22Rv1 (cell line): ENCODE measurements at regions not wholly inside any gene's neighbourhood (a gene's known extent, or its start where the extent isn't known, plus 50 kb on each side); places are given as distances from the start of the nearest gene placed in this dataset.

Experiments used
- H3K27ac ChIP-seq: fragments of 450-650 bp; 2 replicates; pipeline ENCODE4 v1.5.1; 2017
- CTCF ChIP-seq: fragments of 450-650 bp; IDR thresholded peaks from 2 replicates; pipeline ENCODE4 v1.5.1; 2017; ENCODE audit warnings: mild to moderate bottlenecking
- ZFX ChIP-seq: fragments of 450-650 bp; IDR thresholded peaks from 2 replicates; pipeline ENCODE4 v1.6.1; 2017; ENCODE audit warnings: antibody characterized with exemption, borderline replicate concordance

DNA sequence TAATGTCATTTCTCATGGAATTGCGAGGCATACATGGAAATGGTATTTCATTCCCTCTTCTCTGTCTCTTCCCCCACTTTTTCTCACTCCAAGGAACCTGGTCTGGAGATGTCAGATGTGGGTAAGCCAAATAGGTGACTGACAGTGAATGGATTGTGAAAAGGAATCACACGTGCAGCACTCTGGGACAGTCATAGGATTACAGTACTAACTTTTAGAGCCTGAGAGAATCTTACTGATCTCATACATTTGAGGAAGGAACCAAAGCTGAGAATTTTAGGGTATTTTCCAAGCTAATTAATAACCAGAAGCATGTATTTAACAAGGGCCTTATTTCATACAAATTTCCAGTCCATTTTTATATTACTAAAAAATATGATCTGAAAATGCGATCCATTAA lies 58.1 kb upstream of the ERBB4 start:
- no peak for TF ChIP-seq CTCF
- TF ChIP-seq ZFX, result no peak
- no peak overlapping the region for H3K27ac ChIP-seq

- TF ChIP-seq CTCF (no peak), ZFX (no peak)
- H3K27ac ChIP-seq, result no peak overlapping the region
Observed at GRCh38 chr2:212596276-212596675, 57.7 kb upstream of the ERBB4 start.

- H3K27ac ChIP-seq, result no peak overlapping the region
- TF ChIP-seq ZFX, result no peak
- peak; percentile 73 for TF ChIP-seq CTCF
Observed at GRCh38 chr2:212595036-212595654, 56.5 kb upstream of the ERBB4 start.

DNA sequence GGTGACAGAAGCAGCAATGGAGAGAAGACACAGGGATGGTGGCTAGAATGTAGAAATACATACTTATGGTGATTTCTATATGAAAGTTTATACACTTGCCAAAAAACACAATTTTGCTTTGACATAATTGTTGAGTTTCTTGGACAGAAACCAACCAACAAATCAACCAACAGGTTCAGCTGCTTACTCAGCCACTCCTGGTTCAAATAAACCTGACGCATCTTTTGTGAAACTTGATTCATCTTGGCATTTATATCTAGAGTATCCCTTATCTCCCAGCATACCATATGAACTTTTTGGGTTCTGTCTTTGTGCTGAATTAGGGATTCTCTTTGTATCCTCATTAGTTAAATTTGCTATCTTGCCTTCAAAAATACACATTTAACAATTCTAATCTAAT lies 54.1 kb upstream of the ERBB4 start:
- H3K27ac ChIP-seq, result no peak overlapping the region
- no peak for TF ChIP-seq ZFX
- no peak for TF ChIP-seq CTCF
